Kidney epithelial cell (primary cell): ENCODE measurements at regions not wholly inside any gene's neighbourhood (a gene's known extent, or its start where the extent isn't known, plus 50 kb on each side); places are given as distances from the start of the nearest gene placed in this dataset.

Source experiments
- DNase-seq: peaks from one replicate; pipeline ENCODE4 v3.0.0-alpha.2; 2010; ENCODE audit warnings: low read depth
- H3K27me3 ChIP-seq: 2 replicates; pipeline ENCODE4 v1.6.0; 2011; ENCODE audit warnings: low read length; ENCODE audit not compliant: control insufficient read depth, insufficient read depth
- H3K36me3 ChIP-seq: 2 replicates; pipeline ENCODE4 v1.5.1; 2011; ENCODE audit warnings: low read length; ENCODE audit not compliant: control insufficient read depth, insufficient read depth
- H3K4me3 ChIP-seq: 2 replicates; pipeline ENCODE4 v1.5.1; 2011; ENCODE audit warnings: low read depth, mild to moderate bottlenecking, control low read depth, low read length
- TF ChIP-seq, protein P1 (sequence below): IDR thresholded peaks from 2 replicates; pipeline ENCODE4 v1.5.1; 2011; ENCODE audit warnings: mild to moderate bottlenecking, moderate library complexity, low read length, control low read depth, inconsistent platforms; ENCODE audit not compliant: insufficient read depth, poor library complexity, severe bottlenecking

DNA sequence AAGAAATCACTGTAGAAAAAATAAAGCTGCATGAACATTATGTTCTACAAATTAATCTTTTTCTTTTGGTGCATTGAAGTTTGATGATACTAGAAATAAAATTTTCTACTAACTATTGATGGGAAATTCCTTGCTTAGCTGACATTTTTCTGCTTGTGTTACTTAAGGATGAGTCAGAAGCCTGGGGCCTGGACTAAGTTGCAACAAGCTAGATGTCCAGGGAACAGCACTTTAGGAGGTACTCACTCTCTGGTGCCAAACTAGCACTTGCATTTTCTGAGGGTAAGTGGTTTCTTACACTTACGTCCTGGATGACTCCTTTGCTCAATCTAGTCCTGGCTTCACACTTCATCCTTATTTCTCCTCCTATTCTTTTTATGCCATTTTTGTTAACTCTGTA lies 945.1 kb downstream of the IGSF11 start:
- Histone ChIP-seq H3K36me3 (no peaks in the 10 kb centered on the region), H3K4me3 (no peak overlapping the region), H3K27me3 (no peaks in the 10 kb centered on the region)
- TF ChIP-seq, protein P1, sequence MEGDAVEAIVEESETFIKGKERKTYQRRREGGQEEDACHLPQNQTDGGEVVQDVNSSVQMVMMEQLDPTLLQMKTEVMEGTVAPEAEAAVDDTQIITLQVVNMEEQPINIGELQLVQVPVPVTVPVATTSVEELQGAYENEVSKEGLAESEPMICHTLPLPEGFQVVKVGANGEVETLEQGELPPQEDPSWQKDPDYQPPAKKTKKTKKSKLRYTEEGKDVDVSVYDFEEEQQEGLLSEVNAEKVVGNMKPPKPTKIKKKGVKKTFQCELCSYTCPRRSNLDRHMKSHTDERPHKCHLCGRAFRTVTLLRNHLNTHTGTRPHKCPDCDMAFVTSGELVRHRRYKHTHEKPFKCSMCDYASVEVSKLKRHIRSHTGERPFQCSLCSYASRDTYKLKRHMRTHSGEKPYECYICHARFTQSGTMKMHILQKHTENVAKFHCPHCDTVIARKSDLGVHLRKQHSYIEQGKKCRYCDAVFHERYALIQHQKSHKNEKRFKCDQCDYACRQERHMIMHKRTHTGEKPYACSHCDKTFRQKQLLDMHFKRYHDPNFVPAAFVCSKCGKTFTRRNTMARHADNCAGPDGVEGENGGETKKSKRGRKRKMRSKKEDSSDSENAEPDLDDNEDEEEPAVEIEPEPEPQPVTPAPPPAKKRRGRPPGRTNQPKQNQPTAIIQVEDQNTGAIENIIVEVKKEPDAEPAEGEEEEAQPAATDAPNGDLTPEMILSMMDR = no peak
- DNase-seq = no peak

DNA sequence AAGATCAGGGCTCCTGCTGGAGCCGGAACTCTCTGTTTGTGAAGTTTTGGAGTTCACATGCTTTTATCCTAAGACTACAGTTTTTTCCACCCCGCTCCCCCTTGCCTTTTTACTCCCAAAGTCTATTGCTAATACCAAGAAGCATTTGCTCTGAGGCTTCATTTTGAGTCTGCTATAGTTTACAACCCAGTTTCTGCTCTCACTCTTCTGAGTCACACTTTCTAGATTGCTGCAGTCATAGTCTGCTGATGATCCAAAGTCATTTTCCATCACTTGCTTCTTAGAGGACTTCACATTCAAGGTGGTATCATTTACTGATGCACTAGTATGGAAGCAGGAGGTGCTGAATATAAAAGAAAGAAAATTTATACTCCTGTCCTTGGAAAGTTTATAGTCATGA lies 937.4 kb downstream of the IGSF11 start:
- no peak for DNase-seq
- TF ChIP-seq, protein P1 = no peak
- Histone ChIP-seq H3K4me3 (no peak overlapping the region), H3K27me3 (no peaks in the 10 kb centered on the region), H3K36me3 (no peaks in the 10 kb centered on the region)

DNA sequence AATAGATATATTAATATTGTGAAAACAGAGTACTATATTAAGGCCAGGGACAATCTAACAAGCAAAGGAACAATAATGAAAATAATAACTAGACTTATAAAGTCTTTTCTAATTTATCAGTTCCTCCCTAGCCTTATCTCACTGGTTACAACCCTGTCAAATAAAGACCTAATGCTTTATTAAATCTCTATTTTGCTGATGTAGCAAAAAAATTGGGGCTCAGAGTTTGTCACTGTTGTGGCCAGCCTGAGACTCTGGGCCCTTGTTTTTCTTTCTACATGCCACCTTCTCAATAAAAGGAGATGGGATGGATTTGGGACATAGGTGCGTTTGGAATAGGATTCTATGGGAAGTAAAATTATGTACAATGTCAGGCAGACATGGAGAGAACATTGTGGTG lies 937.0 kb downstream of the IGSF11 start:
- no peaks in the 10 kb centered on the region for H3K27me3 ChIP-seq
- TF ChIP-seq, protein P1 = no peak
- DNase-seq = no peak
- H3K4me3 ChIP-seq = no peak overlapping the region
- H3K36me3 ChIP-seq = no peaks in the 10 kb centered on the region

DNA sequence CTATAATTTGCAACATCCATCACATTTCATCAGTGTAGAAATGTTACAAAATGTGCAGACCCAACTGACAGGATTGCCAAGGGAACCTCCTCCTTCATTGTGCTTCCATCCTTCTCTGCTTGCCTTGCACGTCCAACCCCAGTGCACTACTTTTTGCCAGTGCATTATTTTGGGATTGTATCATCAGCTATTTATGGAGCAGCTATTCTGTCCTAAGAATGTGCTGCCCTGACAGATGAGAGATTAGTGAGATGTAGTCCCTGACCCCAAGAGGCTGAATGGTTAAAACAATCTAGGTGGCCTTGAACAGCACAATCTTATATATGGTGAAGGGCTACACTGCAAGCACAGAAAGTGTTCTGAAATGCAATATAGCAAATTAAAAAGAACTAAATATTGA lies 935.8 kb downstream of the IGSF11 start:
- Histone ChIP-seq H3K4me3 (no peak overlapping the region), H3K27me3 (no peaks in the 10 kb centered on the region), H3K36me3 (no peaks in the 10 kb centered on the region)
- TF ChIP-seq, protein P1 = no peak
- DNase-seq = no peak

DNA sequence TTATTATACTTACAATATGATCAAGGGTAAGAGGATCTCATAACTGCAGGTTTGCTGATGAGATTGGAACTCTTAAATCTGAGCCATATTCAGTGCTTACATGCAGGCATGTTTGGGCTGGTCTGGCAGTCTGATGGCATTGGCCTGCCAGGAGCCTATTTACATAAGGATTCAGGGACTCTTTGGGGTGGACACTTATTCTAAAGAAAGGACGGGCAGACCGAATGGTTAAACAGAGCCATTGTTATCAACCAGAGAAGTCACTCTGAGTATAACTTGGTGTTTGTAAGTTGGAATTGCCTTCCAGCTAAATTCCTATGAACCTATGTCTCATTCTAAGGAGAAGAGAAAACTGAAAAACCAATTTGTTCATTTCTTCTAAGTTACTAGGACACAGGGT lies 932.8 kb downstream of the IGSF11 start:
- Histone ChIP-seq H3K36me3 (no peaks in the 10 kb centered on the region), H3K4me3 (no peak overlapping the region), H3K27me3 (no peaks in the 10 kb centered on the region)
- no peak for DNase-seq
- TF ChIP-seq, protein P1 = no peak

DNA sequence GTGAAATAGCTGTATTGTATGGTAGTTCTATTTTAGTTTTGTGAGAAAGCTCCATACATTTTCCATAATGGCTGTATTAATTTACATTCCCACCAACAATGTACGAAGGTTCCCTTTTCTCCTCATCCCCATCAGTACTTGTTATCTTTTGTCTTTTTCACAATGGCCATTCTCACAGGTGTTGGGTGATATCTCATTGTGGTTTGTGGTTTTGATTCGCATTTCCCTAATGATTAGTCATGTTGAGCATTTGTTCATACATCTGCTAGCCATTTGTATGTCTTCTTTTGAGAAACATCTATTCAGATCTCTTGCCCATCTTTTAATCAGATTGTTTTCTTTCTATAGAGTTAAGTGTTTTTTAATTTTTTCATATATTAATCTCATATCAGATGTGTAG lies 931.9 kb downstream of the IGSF11 start:
- H3K4me3 ChIP-seq = no peak overlapping the region
- TF ChIP-seq, protein P1 = no peak
- no peaks in the 10 kb centered on the region for H3K36me3 ChIP-seq
- H3K27me3 ChIP-seq = no peaks in the 10 kb centered on the region
- no peak for DNase-seq
